A673 (cell line): ENCODE measurements at regions not wholly inside any gene's neighbourhood (a gene's known extent, or its start where the extent isn't known, plus 50 kb on each side); places are given as distances from the start of the nearest gene placed in this dataset.

Source experiments
- BruUV-seq: library from RNA; stranded (reverse); fragments of 400-500 nt; replicated peaks from 2 replicates; lab custom pipeline; 2021; lab: Mats Ljungman, UMichigan
- CTCF ChIA-PET: fragments of 300-600 bp; sonication (Branson Sonifier 250); formaldehyde crosslinking; loops from one replicate; lab custom pipeline; 2022; ENCODE audit warnings: antibody characterized with exemption; lab: Charles Lee
- POLR2A ChIA-PET: fragments of 300-600 bp; sonication (Branson Sonifier 250); formaldehyde crosslinking; loops from one replicate; lab custom pipeline; 2022; ENCODE audit warnings: antibody characterized with exemption; ENCODE audit not compliant: low non-redundant PET; lab: Charles Lee
- DNase-seq: peaks from one replicate; pipeline ENCODE4 v3.0.0-alpha.2; 2015; ENCODE audit warnings: low spot score
- H3K27ac ChIP-seq: fragments of 200-600 bp; sonication (generic); 2 replicates; pipeline ENCODE4 v1.5.1; 2016; ENCODE audit warnings: mixed run types, low read depth, mild to moderate bottlenecking, mixed read lengths, antibody characterized with exemption, low read length; ENCODE audit not compliant: poor library complexity, severe bottlenecking
- H3K27me3 ChIP-seq: fragments of 200-600 bp; sonication (generic); replicated peaks from 2 replicates; pipeline ENCODE4 v1.6.1; 2017; ENCODE audit warnings: mixed run types, low read depth, mild to moderate bottlenecking, mixed read lengths, antibody characterized with exemption, low read length; ENCODE audit not compliant: insufficient read depth, poor library complexity
- H3K36me3 ChIP-seq: fragments of 200-600 bp; sonication (generic); 2 replicates; pipeline ENCODE4 v1.6.1; 2016; ENCODE audit warnings: mixed run types, mild to moderate bottlenecking, mixed read lengths, antibody characterized with exemption, low read length; ENCODE audit not compliant: insufficient read depth, poor library complexity, severe bottlenecking
- H3K4me1 ChIP-seq: fragments of 200-600 bp; sonication (generic); 2 replicates; pipeline ENCODE4 v1.6.1; 2017; ENCODE audit warnings: mixed run types, mild to moderate bottlenecking, mixed read lengths, antibody characterized with exemption, low read length; ENCODE audit not compliant: insufficient read depth, poor library complexity, severe bottlenecking
- H3K4me3 ChIP-seq: fragments of 200-600 bp; sonication (generic); 2 replicates; pipeline ENCODE4 v1.5.1; 2016; ENCODE audit warnings: low read depth, mixed run types, mild to moderate bottlenecking, mixed read lengths, low read length; ENCODE audit not compliant: poor library complexity, severe bottlenecking
- H3K9me3 ChIP-seq: fragments of 200-600 bp; sonication (generic); 2 replicates; pipeline ENCODE4 v1.6.1; 2016; ENCODE audit warnings: mixed run types, low read depth, mild to moderate bottlenecking, mixed read lengths, antibody characterized with exemption, low read length; ENCODE audit not compliant: poor library complexity, severe bottlenecking
- EZH2 ChIP-seq: fragments of 200-600 bp; sonication (generic); IDR thresholded peaks from 2 replicates; pipeline ENCODE4 v1.6.1; 2017; ENCODE audit warnings: borderline replicate concordance, low read depth, mild to moderate bottlenecking, mixed read lengths, antibody characterized with exemption, low read length; ENCODE audit not compliant: poor library complexity, severe bottlenecking
- intact Hi-C: fragments of 100-400 bp; cut with micrococcal nuclease; formaldehyde crosslinking; loops from one replicate; pipeline ENCODE4 v1.10.0; 2022; ENCODE audit not compliant: unreplicated experiment
- TF ChIP-seq, protein P1 (sequence below): fragments of 300-800, 200-600 bp; sonication (generic); conservative IDR thresholded peaks from 2 replicates; pipeline ENCODE4 v1.5.1; 2017; ENCODE audit warnings: low read depth, mild to moderate bottlenecking, antibody characterized with exemption, low read length, moderate library complexity, mixed read lengths

GRCh38 chr2:18860179-18860578 lies 270.8 kb upstream of the NT5C1B start:
- BruUV-seq: no TSS peak
- Histone ChIP-seq H3K27me3 (peaks cover 4% of the 10 kb centered on the region), H3K4me1 (no peaks in the 10 kb centered on the region), H3K9me3 (no peaks in the 10 kb centered on the region), H3K4me3 (no peak overlapping the region), H3K27ac (no peak overlapping the region), H3K36me3 (no peaks in the 10 kb centered on the region)
- ChIA-PET CTCF (no interaction called here), POLR2A (no interaction called here)
- no peak for DNase-seq
- TF ChIP-seq, protein P1, sequence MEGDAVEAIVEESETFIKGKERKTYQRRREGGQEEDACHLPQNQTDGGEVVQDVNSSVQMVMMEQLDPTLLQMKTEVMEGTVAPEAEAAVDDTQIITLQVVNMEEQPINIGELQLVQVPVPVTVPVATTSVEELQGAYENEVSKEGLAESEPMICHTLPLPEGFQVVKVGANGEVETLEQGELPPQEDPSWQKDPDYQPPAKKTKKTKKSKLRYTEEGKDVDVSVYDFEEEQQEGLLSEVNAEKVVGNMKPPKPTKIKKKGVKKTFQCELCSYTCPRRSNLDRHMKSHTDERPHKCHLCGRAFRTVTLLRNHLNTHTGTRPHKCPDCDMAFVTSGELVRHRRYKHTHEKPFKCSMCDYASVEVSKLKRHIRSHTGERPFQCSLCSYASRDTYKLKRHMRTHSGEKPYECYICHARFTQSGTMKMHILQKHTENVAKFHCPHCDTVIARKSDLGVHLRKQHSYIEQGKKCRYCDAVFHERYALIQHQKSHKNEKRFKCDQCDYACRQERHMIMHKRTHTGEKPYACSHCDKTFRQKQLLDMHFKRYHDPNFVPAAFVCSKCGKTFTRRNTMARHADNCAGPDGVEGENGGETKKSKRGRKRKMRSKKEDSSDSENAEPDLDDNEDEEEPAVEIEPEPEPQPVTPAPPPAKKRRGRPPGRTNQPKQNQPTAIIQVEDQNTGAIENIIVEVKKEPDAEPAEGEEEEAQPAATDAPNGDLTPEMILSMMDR: no peak
- no peak for TF ChIP-seq EZH2
- intact Hi-C loops: no loop called here

- Histone ChIP-seq H3K9me3 (no peaks in the 10 kb centered on the region), H3K4me3 (no peak overlapping the region), H3K4me1 (no peaks in the 10 kb centered on the region), H3K36me3 (no peaks in the 10 kb centered on the region), H3K27me3 (peaks cover 4% of the 10 kb centered on the region), H3K27ac (no peak overlapping the region)
- TF ChIP-seq EZH2: no peak
- TF ChIP-seq, protein P1: no peak
- no peak for DNase-seq
- ChIA-PET CTCF (no interaction called here), POLR2A (no interaction called here)
- no TSS peak for BruUV-seq
- intact Hi-C loops: loop anchor here (10.0 kb wide), 1 partner anchor 332 kb away; no protein-coding TSS in a partner anchor
These were observed 267.4 kb upstream of the NT5C1B start for GRCh38 chr2:18856765-18857164.

GRCh38 chr2:18855027-18855426 lies 265.7 kb upstream of the NT5C1B start:
- Histone ChIP-seq H3K9me3 (no peaks in the 10 kb centered on the region), H3K4me1 (no peaks in the 10 kb centered on the region), H3K36me3 (no peaks in the 10 kb centered on the region), H3K4me3 (no peak overlapping the region), H3K27ac (no peak overlapping the region), H3K27me3 (peaks cover 4% of the 10 kb centered on the region)
- no TSS peak for BruUV-seq
- CTCF ChIA-PET: no interaction called here
- intact Hi-C loops: loop anchor here (10.0 kb wide), 1 partner anchor 330 kb away; no protein-coding TSS in a partner anchor
- TF ChIP-seq EZH2: no peak
- TF ChIP-seq, protein P1: peak; percentile 52
- no peak for DNase-seq
- POLR2A ChIA-PET: no interaction called here
